ENCODE measurements at regions not wholly inside any gene's neighbourhood (a gene's known extent, or its start where the extent isn't known, plus 50 kb on each side); places are given as distances from the start of the nearest gene placed in this dataset.

- no peak for TF ChIP-seq CTCF (IDR thresholded peaks at IDR 0.05)
- no peak for DNase-seq (ENCODE audit: low spot score)
- Mint-ChIP-seq H3K36me3 (ENCODE audit: low read depth) (no peaks in the 10 kb centered on the region), H3K4me3 (ENCODE audit: unreplicated experiment) (no peak overlapping the region), H3K9me3 (ENCODE audit: low read depth) (no peaks in the 10 kb centered on the region), H3K27me3 (ENCODE audit: low read depth) (peaks cover 7% of the 10 kb centered on the region), H3K4me1 (ENCODE audit: low read depth) (no peaks in the 10 kb centered on the region), H3K27ac (ENCODE audit: unreplicated experiment) (no peak overlapping the region)
Observed at GRCh38 chr5:44714871-44715561, 93.7 kb upstream of the MRPS30 start.

- H3K36me3 Mint-ChIP-seq (ENCODE audit: low read depth), result no peaks in the 10 kb centered on the region
- H3K4me3 Mint-ChIP-seq (ENCODE audit: unreplicated experiment), result no peak overlapping the region
- H3K27ac Mint-ChIP-seq (ENCODE audit: unreplicated experiment), result no peak overlapping the region
- H3K4me1 Mint-ChIP-seq (ENCODE audit: low read depth), result no peaks in the 10 kb centered on the region
- DNase-seq (ENCODE audit: low spot score), result no peak
- no peaks in the 10 kb centered on the region for H3K9me3 Mint-ChIP-seq (ENCODE audit: low read depth)
- peaks cover 12% of the 10 kb centered on the region for H3K27me3 Mint-ChIP-seq (ENCODE audit: low read depth)
- no peak for TF ChIP-seq CTCF (IDR thresholded peaks at IDR 0.05)
Observed at GRCh38 chr5:44713446-44713845, 95.3 kb upstream of the MRPS30 start.

GRCh38 chr5:44711901-44712300 lies 96.8 kb upstream of the MRPS30 start:
- no peak for TF ChIP-seq CTCF (IDR thresholded peaks at IDR 0.05)
- Mint-ChIP-seq H3K4me3 (ENCODE audit: unreplicated experiment) (no peak overlapping the region), H3K4me1 (ENCODE audit: low read depth) (no peaks in the 10 kb centered on the region), H3K9me3 (ENCODE audit: low read depth) (no peaks in the 10 kb centered on the region), H3K36me3 (ENCODE audit: low read depth) (no peaks in the 10 kb centered on the region), H3K27ac (ENCODE audit: unreplicated experiment) (no peak overlapping the region), H3K27me3 (ENCODE audit: low read depth) (peaks cover 8% of the 10 kb centered on the region)
- DNase-seq (ENCODE audit: low spot score), result no peak

- Mint-ChIP-seq H3K4me3 (ENCODE audit: unreplicated experiment) (no peak overlapping the region), H3K9me3 (ENCODE audit: low read depth) (no peaks in the 10 kb centered on the region), H3K36me3 (ENCODE audit: low read depth) (no peaks in the 10 kb centered on the region), H3K4me1 (ENCODE audit: low read depth) (no peaks in the 10 kb centered on the region), H3K27ac (ENCODE audit: unreplicated experiment) (no peak overlapping the region), H3K27me3 (ENCODE audit: low read depth) (peaks cover 17% of the 10 kb centered on the region)
- DNase-seq (ENCODE audit: low spot score), result no peak
- no peak for TF ChIP-seq CTCF (IDR thresholded peaks at IDR 0.05)
Observed at GRCh38 chr5:44708602-44709001, 100.1 kb upstream of the MRPS30 start.

- Mint-ChIP-seq H3K27ac (ENCODE audit: unreplicated experiment) (no peak overlapping the region), H3K36me3 (ENCODE audit: low read depth) (no peaks in the 10 kb centered on the region), H3K4me1 (ENCODE audit: low read depth) (no peaks in the 10 kb centered on the region), H3K9me3 (ENCODE audit: low read depth) (no peaks in the 10 kb centered on the region), H3K4me3 (ENCODE audit: unreplicated experiment) (no peak overlapping the region), H3K27me3 (ENCODE audit: low read depth) (peaks cover 21% of the 10 kb centered on the region)
- no peak for DNase-seq (ENCODE audit: low spot score)
- TF ChIP-seq CTCF (IDR thresholded peaks at IDR 0.05), result no peak
Observed at GRCh38 chr5:44707721-44708120, 101.0 kb upstream of the MRPS30 start.
